ENCODE measurements at regions not wholly inside any gene's neighbourhood (a gene's known extent, or its start where the extent isn't known, plus 50 kb on each side); places are given as distances from the start of the nearest gene placed in this dataset.
A peak's percentile ranks its signal among the peaks of the same experiment; 100 is the strongest.

- DNase-seq: no peak
These were observed 137.3 kb upstream of the CCL2 start for GRCh38 chr17:34117811-34118210.

DNA sequence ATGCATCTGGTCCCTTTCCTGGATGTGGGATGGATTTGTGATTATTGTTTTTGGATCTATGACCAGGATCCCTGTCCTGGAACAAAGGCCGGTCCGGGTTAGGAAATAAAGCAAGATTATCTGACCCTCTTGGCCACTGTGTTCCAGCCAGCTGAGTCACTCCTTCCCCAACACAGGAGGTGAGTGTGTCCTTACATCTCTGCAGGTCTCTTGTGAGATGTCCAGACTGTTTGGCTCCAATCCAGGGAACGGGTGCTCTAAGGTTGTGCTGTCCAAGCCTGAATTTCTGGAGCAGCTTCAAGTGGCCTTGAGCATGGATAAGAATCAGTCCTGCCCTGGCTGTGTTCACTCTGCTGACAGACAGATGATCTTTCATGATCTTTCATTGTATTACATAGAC lies 136.5 kb upstream of the CCL2 start:
- no peak for DNase-seq

DNA sequence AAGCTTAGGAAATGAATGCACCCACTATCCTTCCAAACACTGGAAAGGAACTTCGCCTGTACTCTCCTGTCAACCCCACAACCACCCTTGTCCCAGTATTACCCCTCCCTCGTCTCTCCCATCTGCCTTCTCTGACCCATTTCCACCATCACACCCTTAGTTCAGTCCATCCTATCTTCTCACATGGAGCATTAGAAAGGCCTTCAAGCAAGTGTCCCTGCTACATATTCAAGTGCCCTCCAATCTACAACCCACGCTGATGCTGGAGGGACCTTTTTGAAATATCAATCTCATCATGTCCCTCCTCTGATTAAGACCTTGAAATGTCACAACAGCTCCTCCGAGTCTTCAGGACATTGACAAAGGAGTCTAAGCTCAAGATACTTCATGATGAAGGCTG lies 133.8 kb upstream of the CCL2 start:
- no peak for DNase-seq

GRCh38 chr17:34122515-34122914 lies 132.6 kb upstream of the CCL2 start:
- no peak for DNase-seq

GRCh38 chr17:34125010-34125409 lies 130.1 kb upstream of the CCL2 start:
- DNase-seq: no peak

GRCh38 chr17:34125921-34126320 lies 129.2 kb upstream of the CCL2 start:
- no peak for DNase-seq

DNA sequence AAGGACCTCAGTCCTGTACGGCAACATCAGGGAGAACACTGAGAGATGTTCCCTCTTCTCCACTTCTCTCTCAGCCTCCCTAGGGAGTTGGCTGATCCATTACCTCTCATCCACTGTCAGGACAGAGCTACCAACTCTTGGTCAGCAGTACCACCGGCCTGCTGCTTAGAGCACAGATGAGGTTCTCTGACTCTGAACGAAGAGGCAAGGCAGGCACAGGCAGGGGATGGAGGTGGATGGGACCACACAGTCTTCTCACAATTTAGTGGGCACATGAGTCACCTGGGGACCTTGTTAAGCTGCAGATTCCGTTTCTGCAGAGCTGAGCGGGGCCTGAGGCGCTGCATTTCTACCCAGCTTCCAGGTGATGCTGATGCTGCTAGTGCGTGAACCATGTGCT lies 128.6 kb upstream of the CCL2 start:
- DNase-seq: no peak

GRCh38 chr17:34126965-34127364 lies 128.1 kb upstream of the CCL2 start:
- no peak for DNase-seq

DNA sequence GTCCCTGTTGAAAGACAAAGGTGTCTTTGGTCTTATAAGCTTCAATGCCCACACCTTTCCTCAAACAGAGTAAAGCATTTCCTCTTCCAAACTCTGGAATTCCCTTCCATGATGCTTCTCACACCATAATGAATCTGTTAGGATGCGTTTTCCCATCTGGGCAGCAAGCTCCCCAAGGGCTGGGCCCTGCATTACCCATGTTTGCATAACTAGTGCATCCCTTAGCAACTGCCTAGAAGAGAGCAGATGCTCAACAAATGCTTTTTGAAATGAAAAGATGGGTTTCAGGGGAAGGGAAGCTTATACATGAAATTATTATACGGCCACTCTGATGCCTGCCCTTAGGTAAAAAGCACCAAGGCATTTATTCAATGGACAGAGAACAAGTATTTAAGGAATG lies 124.5 kb upstream of the CCL2 start:
- no peak for DNase-seq

DNA sequence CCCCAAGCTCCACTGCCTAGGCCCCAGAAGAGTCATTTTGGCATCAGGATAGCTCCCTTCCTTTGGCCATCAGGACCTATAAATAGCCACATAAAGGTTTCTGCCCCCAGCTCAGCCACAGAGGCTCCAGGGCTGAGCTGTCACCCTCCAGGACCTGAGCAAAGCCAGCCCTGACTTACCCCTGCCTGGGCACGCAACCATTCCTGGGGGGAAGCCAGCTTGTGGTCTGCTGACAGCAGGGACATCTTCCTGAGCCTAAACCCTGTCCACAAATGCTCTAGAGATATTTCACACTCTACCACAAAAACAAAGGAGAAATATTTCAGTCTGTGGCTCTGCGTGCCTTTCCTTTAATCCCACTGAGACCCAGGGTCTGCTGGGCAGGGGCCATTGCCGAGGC lies 123.7 kb upstream of the CCL2 start:
- DNase-seq: no peak

DNA sequence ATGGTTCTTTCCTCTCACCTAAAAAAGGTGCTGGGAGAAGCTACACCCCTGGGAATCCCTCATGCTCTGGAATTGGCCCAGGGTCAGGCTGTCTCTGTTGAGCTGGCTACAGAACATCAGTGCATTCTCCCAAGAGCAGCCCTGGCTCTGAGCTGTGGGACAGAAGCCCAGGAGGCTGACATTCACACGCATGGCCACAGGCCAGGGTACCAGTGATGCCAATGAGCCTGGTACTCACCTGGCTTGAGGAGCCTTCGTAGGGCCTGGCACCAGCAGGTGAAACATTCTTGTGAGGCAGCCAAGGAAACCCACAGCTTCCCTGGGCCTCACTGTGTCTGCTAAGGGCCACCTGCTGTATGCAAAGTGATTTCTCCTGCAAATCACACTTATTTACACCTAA lies 121.7 kb upstream of the CCL2 start:
- no peak for DNase-seq

GRCh38 chr17:34135841-34136240 lies 119.2 kb upstream of the CCL2 start:
- DNase-seq: no peak

- DNase-seq: no peak
These were observed 115.1 kb upstream of the CCL2 start for GRCh38 chr17:34140006-34140405.

- no peak for DNase-seq
These were observed 113.5 kb upstream of the CCL2 start for GRCh38 chr17:34141590-34141989.

- DNase-seq: no peak
These were observed 111.7 kb upstream of the CCL2 start for GRCh38 chr17:34143430-34143829.

GRCh38 chr17:34146440-34147043 lies 108.5 kb upstream of the CCL2 start:
- peak; percentile 27 for DNase-seq

DNA sequence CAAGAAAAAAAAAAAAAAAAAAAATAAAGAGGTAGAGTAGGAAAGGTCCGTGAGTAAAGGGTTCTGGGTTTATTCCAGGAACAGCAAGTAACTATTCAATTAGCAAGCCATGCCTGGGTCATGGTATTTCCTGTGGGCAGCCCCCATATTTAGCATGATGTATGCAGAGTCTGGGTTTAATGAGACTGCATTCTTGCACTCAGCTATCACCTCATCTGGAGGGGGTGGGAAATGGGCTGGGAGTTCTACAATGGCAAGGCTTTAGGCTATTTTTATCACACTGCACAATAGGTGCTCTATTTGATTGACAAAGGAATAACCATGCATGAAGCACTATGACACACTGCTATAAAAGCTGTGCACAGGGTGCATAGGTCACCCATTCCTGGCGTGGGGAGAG lies 104.0 kb upstream of the CCL2 start:
- DNase-seq: no peak

GRCh38 chr17:34153991-34154390 lies 101.1 kb upstream of the CCL2 start:
- DNase-seq: no peak

- no peak for DNase-seq
These were observed 99.9 kb upstream of the CCL2 start for GRCh38 chr17:34154961-34155730.

DNA sequence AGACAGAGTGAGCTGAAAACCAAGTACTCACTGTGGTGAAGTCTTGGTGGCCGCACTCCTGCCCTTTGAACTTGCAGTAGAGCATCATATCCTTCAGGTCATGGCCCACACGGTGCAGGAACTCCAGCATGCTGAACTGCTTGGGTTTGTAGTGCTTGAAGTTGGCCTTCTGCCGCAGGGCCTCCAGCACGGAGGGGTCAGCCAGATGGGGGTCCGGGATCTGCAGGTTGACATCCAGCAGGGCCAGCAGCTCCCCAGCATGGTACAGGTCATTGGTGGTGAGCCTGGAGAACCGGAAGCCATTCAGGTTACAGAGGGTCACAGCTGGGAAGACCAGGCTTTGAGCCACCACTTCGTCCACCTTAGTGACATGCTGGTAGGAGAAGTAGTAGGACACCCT lies 99.1 kb upstream of the CCL2 start:
- no peak for DNase-seq

GRCh38 chr17:34156401-34156740 lies 98.7 kb upstream of the CCL2 start:
- DNase-seq: no peak

DNA sequence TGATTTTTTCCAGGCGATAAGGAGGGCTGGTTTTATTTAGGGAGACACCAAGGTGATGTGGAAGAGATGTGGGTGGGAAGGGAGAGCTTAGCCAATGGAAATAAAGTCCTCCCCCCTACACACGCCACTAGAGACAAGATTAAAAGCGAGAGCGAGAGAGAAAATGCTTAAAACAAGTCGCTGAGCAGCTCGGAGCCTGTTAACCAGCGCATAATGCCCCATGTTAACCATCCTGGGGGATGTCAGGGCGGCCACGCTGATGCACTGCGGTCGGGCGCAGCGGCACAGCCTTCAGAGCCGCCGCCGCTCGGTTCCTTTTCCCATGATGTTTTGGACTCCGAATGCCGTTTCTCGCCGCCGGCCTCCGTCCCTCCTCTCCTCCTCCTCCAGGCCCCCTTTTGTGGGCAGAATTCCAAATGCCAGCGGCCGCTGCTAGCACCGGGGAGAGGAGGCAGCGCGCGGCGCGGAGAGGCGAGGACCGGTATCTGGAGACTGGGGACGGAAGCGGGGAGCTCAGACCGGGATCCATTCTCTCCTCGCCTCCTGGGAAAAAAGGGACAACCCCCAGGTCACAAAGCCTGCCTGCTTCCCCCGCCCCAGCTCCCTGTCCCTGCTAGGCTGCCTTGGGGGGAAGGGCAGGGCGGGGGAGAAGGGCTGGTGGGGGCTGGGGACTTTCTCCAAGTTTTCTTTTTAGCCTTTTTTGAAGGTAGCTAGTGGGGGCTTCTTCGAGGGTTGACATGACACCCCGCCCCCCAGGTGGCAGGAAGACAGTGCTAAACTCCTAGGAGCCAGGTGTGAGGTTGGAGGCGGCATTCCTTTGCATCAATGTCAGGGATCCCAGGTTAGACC lies 98.1 kb upstream of the CCL2 start:
- no peak for DNase-seq

- no peak for DNase-seq
These were observed 93.4 kb upstream of the CCL2 start for GRCh38 chr17:34161690-34162089.

GRCh38 chr17:34163123-34163522 lies 92.0 kb upstream of the CCL2 start:
- no peak for DNase-seq
